ENCODE measurements at regions not wholly inside any gene's neighbourhood (a gene's known extent, or its start where the extent isn't known, plus 50 kb on each side); places are given as distances from the start of the nearest gene placed in this dataset.

- TF ChIP-seq, protein P1, sequence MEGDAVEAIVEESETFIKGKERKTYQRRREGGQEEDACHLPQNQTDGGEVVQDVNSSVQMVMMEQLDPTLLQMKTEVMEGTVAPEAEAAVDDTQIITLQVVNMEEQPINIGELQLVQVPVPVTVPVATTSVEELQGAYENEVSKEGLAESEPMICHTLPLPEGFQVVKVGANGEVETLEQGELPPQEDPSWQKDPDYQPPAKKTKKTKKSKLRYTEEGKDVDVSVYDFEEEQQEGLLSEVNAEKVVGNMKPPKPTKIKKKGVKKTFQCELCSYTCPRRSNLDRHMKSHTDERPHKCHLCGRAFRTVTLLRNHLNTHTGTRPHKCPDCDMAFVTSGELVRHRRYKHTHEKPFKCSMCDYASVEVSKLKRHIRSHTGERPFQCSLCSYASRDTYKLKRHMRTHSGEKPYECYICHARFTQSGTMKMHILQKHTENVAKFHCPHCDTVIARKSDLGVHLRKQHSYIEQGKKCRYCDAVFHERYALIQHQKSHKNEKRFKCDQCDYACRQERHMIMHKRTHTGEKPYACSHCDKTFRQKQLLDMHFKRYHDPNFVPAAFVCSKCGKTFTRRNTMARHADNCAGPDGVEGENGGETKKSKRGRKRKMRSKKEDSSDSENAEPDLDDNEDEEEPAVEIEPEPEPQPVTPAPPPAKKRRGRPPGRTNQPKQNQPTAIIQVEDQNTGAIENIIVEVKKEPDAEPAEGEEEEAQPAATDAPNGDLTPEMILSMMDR (IDR thresholded peaks at IDR 0.05) = no peak
- no peak for TF ChIP-seq POLR2A (IDR thresholded peaks at IDR 0.05)
Observed at GRCh38 chr2:221314786-221315185, 257.3 kb downstream of the EPHA4 start.

Measured in body of pancreas (tissue), 4 donors.